Activated CD8-positive, alpha-beta memory T cell treated with anti-CD3 and anti-CD28 coated beads for 36 hours (primary cell): ENCODE measurements at regions not wholly inside any gene's neighbourhood (a gene's known extent, or its start where the extent isn't known, plus 50 kb on each side); places are given as distances from the start of the nearest gene placed in this dataset.

Experiments used
- CTCF ChIA-PET: fragments of 350-600 bp; sonication (Branson Sonifier 250); formaldehyde crosslinking; loops from one replicate; lab custom pipeline; 2021; ENCODE audit warnings: antibody characterized with exemption; lab: Charles Lee
- POLR2A ChIA-PET: fragments of 350-600 bp; sonication (Branson Sonifier 250); formaldehyde crosslinking; loops from one replicate; lab custom pipeline; 2021; ENCODE audit warnings: antibody characterized with exemption; lab: Charles Lee

- CTCF ChIA-PET = no interaction called here
These were observed 126.5 kb downstream of the DTWD1 start for GRCh38 chr15:49747340-49747739.

DNA sequence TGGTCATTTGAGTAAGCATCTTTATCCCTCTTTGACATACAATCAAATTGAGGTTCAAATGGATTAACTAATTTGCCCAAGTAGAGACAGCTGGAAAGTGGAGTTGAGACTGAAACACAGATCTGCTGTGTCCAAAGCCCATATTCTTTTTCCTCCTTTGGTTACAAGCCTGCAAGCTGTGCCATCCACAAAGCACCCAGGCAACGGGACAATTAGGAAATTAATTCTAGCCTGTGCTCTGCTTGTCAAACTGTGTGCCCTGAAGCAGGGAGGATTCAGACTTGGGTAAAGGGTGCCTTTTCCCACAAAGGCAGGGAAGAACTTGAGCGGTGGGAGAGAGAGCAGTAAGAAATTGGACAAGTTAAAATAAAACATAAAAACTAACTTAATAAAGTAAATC, 127.9 kb downstream of the DTWD1 start:
- CTCF ChIA-PET = no interaction called here
- POLR2A ChIA-PET = no interaction called here

More at GRCh38 chr15:49747340-49747739, 126.5 kb downstream of the DTWD1 start:
- POLR2A ChIA-PET = no interaction called here

DNA sequence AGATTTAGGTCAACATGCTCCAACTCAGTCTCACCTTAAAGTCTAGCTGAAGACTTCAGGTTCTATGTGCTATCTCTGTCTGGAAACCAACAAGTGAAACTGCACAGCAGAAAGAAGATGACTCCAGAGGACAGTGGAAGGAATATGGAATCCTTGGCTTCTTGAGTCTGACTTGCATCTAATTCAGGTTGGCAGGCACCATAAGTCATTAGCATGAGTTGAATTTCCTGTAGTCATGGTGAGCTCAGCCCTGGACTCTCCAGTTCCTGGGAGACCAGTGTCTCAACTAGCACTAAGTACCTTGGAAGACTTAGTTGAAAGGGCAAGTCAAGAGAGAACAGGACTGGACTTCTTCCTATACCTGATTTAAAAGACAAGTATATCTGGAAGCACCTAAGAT, 129.7 kb downstream of the DTWD1 start:
- ChIA-PET CTCF (no interaction called here), POLR2A (no interaction called here)

GRCh38 chr15:49751191-49751590, 130.3 kb downstream of the DTWD1 start:
- ChIA-PET CTCF (no interaction called here), POLR2A (no interaction called here)

GRCh38 chr15:49751751-49752150, 130.9 kb downstream of the DTWD1 start:
- ChIA-PET POLR2A (no interaction called here), CTCF (no interaction called here)

DNA sequence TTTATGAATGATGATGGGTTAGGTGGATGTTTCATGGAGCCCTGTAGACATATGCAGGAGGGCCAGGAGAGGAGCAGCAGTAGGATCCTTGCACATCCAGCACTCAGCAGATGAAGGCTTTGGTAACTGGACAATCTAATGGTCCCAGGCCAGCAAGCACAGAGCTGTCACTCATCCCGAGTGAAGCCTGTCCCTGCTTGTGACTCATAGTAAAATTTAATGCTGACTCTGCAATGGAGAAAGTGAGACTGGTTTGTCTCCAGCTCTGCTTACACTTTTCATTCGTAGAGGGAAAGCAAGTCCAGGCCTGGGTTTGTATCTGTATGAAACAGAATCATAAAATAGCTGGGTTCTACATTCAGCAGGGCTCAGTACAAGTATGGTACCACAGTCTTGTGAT, 131.7 kb downstream of the DTWD1 start:
- ChIA-PET CTCF (no interaction called here), POLR2A (no interaction called here)

DNA sequence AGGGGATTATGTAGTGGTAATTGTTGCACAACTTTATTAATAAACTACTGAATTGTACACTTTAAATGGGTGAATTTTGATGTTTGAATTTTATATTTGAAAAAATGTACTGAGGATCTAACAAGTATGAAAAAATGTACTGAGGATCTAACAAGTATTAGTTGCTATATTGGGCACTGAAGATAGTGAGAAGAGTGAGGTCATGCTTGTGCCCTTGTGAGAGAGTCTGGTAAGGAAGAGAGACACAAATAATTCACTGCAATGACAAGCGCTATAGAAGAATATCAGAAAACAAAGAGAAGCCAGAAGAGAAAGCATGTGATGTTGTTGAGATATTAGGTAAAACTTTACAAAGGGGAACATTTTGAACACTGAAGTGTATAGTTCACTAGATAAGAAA, 137.6 kb downstream of the DTWD1 start:
- CTCF ChIA-PET = no interaction called here

GRCh38 chr15:49758856-49759255, 138.0 kb downstream of the DTWD1 start:
- ChIA-PET CTCF (no interaction called here), POLR2A (no interaction called here)

More for the DNA sequence above, 137.6 kb downstream of the DTWD1 start:
- POLR2A ChIA-PET = no interaction called here

DNA sequence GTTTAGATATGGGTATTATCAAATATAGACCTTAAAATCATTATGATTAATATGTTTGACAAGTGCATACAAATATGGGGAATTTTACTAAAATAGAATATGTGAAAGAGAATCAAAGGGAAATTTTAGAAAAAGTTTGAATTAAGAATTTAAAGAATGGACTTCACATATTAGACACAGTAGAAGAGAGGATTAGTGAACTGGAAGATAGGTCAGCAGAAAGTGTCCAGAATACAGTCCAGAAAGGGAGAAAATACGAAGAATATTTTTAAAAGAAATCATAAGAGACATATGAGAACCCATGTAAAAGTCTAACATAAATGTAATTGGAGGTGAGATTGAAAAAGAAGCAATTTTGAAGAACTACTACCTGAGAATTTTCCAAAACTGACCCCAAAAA, 139.9 kb downstream of the DTWD1 start:
- CTCF ChIA-PET = no interaction called here
- POLR2A ChIA-PET = no interaction called here

DNA sequence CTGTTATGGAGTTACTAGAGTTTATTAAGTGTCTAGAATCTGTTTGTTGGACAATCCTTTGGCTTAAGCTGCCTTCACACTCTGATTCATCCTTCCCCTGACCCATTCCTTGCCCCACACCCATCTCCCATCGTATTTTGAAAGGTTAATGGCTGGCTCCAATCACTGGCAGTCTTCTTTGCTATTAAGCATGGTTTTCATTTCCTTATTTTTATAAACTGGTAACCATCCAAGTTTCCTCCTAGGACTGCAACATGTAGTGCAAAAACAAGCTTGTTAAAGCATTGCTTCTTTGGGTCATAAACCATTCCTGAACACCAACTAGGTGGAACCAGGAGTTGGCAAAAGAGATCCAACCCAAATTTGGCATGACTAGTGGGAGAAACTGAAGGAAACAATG, 148.4 kb downstream of the DTWD1 start:
- ChIA-PET CTCF (interaction anchor here (0.7 kb wide), 1 partner anchor 40 kb away, joined by 3 read pairs; no protein-coding TSS in a partner anchor), POLR2A (no interaction called here)

GRCh38 chr15:49789436-49789835, 168.6 kb downstream of the DTWD1 start:
- ChIA-PET POLR2A (no interaction called here), CTCF (no interaction called here)

GRCh38 chr15:49793943-49794342, 173.1 kb downstream of the DTWD1 start:
- ChIA-PET POLR2A (no interaction called here), CTCF (no interaction called here)

- ChIA-PET CTCF (no interaction called here), POLR2A (no interaction called here)
These were observed 180.9 kb downstream of the DTWD1 start for GRCh38 chr15:49801796-49802195.
